ENCODE measurements at regions not wholly inside any gene's neighbourhood (a gene's known extent, or its start where the extent isn't known, plus 50 kb on each side); places are given as distances from the start of the nearest gene placed in this dataset.

DNA sequence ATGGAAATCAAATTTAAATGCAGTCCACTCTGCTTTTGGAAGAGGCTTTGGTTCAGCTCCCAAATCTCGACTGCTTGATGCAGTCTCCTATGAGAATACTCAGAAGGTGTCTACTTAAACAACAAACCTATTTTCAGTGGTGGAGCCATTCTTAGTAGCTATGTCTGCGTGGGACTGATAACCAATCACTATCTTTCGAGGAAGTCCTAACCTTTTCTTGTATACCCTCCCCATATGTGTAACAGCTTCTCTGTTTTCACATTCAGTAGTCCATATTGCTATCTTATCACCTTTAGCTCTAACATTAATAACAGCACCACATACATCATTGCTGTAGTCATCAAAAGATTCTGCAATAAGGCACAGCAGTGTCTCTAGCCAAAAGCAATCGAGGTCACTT lies 333.0 kb upstream of the ATP11B start:
- Histone ChIP-seq H3F3A (replicated peaks; ENCODE audit: insufficient read depth) (no peaks in the 10 kb centered on the region), H3K9ac (no peak overlapping the region), H3K4me2 (no peak overlapping the region), H4K20me1 (ENCODE audit: insufficient read depth) (no peaks in the 10 kb centered on the region), H3K4me1 (ENCODE audit: control insufficient read depth in 1 of 2, insufficient read depth in 2 of 2, low read depth in 1 of 2, low read length in 1 of 2) (no peaks in the 10 kb centered on the region), H3K27ac (ENCODE audit: low read depth in 2 of 2, low read length in 1 of 2) (no peak overlapping the region), H3K4me3 (ENCODE audit: low read depth in 2 of 2, low read length in 1 of 2) (no peak overlapping the region), H2AFZ (ENCODE audit: low read depth) (no peak overlapping the region), H3K36me3 (replicated peaks in 1 of 2; ENCODE audit: control insufficient read depth in 1 of 2, insufficient read depth in 2 of 2, low read length in 1 of 2) (no peaks in the 10 kb centered on the region), H3K79me2 (ENCODE audit: insufficient read depth) (no peaks in the 10 kb centered on the region), H3K9me3 (no peaks in the 10 kb centered on the region), H3K27me3 (ENCODE audit: insufficient read depth) (no peaks in the 10 kb centered on the region), H3K9me2 (no peaks in the 10 kb centered on the region)
- POLR2A ChIA-PET: no interaction called here
- no peak for DNase-seq
- TF ChIP-seq GATA2 (CRISPR knock-in tag; IDR thresholded peaks at IDR 0.05) (no peak), CHD2 (IDR thresholded peaks at IDR 0.05; ENCODE audit: low read length, partially characterized antibody) (no peak), POLR2AphosphoS5 (IDR thresholded peaks at IDR 0.05; ENCODE audit: low read depth, low read length) (no peak), FOSL2 (IDR thresholded peaks at IDR 0.05; ENCODE audit: borderline replicate concordance, low read depth) (no peak), RAD21 (IDR thresholded peaks at IDR 0.05; ENCODE audit: low read length) (no peak), EP300 (IDR thresholded peaks at IDR 0.05; ENCODE audit: borderline replicate concordance in 1 of 2, low read depth in 1 of 2, low read length in 1 of 2) (no peak), PBX3 (IDR thresholded peaks at IDR 0.05) (no peak), TCF12 (IDR thresholded peaks at IDR 0.05) (no peak), EZH2phosphoT487 (IDR thresholded peaks at IDR 0.05; ENCODE audit: borderline replicate concordance, low read depth) (no peak), FOXJ3 (CRISPR knock-in tag; IDR thresholded peaks at IDR 0.05) (no peak), FOXM1 (IDR thresholded peaks at IDR 0.05; ENCODE audit: low read depth) (no peak), RCOR1 (IDR thresholded peaks at IDR 0.05; ENCODE audit: low read length) (no peak), TAF1 (IDR thresholded peaks at IDR 0.05; ENCODE audit: borderline replicate concordance, low read depth, low read length) (no peak), NFIC (IDR thresholded peaks at IDR 0.05; ENCODE audit: borderline replicate concordance) (no peak), ELF1 (IDR thresholded peaks at IDR 0.05) (no peak), SIN3A (IDR thresholded peaks at IDR 0.05; ENCODE audit: borderline replicate concordance, low read depth, low read length) (no peak)
- TF ChIP-seq, protein P1, sequence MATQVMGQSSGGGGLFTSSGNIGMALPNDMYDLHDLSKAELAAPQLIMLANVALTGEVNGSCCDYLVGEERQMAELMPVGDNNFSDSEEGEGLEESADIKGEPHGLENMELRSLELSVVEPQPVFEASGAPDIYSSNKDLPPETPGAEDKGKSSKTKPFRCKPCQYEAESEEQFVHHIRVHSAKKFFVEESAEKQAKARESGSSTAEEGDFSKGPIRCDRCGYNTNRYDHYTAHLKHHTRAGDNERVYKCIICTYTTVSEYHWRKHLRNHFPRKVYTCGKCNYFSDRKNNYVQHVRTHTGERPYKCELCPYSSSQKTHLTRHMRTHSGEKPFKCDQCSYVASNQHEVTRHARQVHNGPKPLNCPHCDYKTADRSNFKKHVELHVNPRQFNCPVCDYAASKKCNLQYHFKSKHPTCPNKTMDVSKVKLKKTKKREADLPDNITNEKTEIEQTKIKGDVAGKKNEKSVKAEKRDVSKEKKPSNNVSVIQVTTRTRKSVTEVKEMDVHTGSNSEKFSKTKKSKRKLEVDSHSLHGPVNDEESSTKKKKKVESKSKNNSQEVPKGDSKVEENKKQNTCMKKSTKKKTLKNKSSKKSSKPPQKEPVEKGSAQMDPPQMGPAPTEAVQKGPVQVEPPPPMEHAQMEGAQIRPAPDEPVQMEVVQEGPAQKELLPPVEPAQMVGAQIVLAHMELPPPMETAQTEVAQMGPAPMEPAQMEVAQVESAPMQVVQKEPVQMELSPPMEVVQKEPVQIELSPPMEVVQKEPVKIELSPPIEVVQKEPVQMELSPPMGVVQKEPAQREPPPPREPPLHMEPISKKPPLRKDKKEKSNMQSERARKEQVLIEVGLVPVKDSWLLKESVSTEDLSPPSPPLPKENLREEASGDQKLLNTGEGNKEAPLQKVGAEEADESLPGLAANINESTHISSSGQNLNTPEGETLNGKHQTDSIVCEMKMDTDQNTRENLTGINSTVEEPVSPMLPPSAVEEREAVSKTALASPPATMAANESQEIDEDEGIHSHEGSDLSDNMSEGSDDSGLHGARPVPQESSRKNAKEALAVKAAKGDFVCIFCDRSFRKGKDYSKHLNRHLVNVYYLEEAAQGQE (IDR thresholded peaks at IDR 0.05; ENCODE audit: low read depth, low read length): no peak
- WGBS (ENCODE audit: low lambda C conversion rate): 28% methylated on average over 4 of the region's 4 CpGs
- CTCF ChIA-PET: no interaction called here

Measured in SK-N-SH (cell line).